ENCODE measurements at regions not wholly inside any gene's neighbourhood (a gene's known extent, or its start where the extent isn't known, plus 50 kb on each side); places are given as distances from the start of the nearest gene placed in this dataset.

DNA sequence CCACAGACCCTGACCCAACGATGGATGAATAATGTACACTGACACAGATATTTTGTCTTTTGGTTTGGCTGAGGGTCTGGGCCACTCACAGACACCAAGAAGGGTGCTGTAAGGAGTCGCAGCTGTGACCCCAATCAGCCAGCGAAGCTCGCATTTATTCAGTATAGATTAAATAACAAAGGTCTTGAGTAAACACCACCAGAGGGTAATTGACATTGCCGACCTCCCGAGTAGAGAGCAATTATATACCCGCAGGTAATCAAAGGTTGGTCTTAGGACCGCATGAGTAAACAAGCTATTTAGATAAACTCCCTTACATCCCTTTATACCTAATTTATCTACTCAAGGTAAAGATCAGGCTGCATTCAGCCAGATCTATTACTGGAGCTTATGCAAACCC lies 297.1 kb downstream of the ADAM29 start:
- H3K4me3 ChIP-seq (ENCODE audit: control insufficient read depth, low read depth, low read length) = no peak overlapping the region
- TF ChIP-seq, protein P1, sequence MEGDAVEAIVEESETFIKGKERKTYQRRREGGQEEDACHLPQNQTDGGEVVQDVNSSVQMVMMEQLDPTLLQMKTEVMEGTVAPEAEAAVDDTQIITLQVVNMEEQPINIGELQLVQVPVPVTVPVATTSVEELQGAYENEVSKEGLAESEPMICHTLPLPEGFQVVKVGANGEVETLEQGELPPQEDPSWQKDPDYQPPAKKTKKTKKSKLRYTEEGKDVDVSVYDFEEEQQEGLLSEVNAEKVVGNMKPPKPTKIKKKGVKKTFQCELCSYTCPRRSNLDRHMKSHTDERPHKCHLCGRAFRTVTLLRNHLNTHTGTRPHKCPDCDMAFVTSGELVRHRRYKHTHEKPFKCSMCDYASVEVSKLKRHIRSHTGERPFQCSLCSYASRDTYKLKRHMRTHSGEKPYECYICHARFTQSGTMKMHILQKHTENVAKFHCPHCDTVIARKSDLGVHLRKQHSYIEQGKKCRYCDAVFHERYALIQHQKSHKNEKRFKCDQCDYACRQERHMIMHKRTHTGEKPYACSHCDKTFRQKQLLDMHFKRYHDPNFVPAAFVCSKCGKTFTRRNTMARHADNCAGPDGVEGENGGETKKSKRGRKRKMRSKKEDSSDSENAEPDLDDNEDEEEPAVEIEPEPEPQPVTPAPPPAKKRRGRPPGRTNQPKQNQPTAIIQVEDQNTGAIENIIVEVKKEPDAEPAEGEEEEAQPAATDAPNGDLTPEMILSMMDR (conservative IDR thresholded peaks at IDR 0.05; ENCODE audit: control insufficient read depth, insufficient read depth, low read depth, low read length) = no peak
- no peak for DNase-seq (ENCODE audit: low read depth)

DNA sequence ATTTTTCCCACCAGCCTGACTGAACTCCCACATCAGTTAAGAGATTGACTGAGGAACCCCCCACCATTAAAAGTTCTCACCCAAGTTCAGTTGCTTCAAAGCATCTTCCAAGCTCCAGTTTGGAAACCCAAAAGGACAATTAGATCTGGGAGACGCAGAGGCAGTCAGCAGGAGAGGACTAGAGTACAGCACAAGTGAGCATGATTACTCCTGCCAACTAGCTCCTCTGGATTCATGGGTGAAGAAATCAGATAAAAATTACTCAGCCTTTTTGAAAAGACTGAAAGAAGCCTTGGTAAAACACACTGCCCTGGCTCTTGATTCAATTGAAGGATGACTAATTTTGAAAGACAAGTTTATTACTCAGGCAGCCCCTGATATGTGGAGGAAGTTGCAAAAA lies 297.5 kb downstream of the ADAM29 start:
- DNase-seq (ENCODE audit: low read depth) = no peak
- H3K4me3 ChIP-seq (ENCODE audit: control insufficient read depth, low read depth, low read length) = no peak overlapping the region
- TF ChIP-seq, protein P1 (conservative IDR thresholded peaks at IDR 0.05; ENCODE audit: control insufficient read depth, insufficient read depth, low read depth, low read length) = no peak

DNA sequence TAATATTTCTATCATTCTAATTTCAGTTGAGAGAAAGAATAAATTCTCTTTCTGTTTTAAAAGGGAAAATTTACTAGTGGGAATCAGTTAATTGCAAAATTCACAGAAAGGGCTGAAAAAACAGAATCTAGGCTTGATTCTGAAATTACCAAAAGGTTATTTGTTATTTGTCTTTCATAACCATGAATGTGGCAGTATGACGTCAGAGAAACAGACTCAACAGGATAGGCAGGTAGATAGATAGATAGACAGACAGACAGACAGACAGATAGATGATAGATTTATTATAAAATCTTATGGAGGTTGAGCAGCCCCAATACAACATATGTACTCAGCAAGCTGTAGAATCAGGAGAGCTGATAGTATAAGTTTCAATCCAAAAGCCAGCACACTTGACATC lies 311.0 kb downstream of the ADAM29 start:
- no peak overlapping the region for H3K4me3 ChIP-seq (ENCODE audit: control insufficient read depth, low read depth, low read length)
- TF ChIP-seq, protein P1 (conservative IDR thresholded peaks at IDR 0.05; ENCODE audit: control insufficient read depth, insufficient read depth, low read depth, low read length) = no peak
- no peak for DNase-seq (ENCODE audit: low read depth)

DNA sequence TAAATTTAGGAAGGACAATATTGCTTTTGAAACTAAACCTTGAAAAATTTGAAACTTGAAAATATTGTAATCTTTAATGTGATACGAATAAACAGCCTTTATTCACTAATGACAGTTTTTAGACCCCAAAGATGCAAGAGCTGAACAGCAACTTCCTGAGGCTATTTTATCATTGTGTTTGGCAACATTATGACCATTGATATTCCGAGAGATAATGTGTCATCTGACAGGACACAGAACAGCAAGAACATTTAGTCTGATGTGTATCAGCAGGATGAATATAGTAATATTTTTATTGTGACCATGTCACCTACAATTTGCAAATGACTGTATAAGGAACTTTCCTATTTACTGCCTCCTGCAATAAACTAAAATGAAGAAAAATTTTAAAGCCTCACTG lies 316.0 kb downstream of the ADAM29 start:
- no peak overlapping the region for H3K4me3 ChIP-seq (ENCODE audit: control insufficient read depth, low read depth, low read length)
- DNase-seq (ENCODE audit: low read depth) = no peak
- TF ChIP-seq, protein P1 (conservative IDR thresholded peaks at IDR 0.05; ENCODE audit: control insufficient read depth, insufficient read depth, low read depth, low read length) = no peak

DNA sequence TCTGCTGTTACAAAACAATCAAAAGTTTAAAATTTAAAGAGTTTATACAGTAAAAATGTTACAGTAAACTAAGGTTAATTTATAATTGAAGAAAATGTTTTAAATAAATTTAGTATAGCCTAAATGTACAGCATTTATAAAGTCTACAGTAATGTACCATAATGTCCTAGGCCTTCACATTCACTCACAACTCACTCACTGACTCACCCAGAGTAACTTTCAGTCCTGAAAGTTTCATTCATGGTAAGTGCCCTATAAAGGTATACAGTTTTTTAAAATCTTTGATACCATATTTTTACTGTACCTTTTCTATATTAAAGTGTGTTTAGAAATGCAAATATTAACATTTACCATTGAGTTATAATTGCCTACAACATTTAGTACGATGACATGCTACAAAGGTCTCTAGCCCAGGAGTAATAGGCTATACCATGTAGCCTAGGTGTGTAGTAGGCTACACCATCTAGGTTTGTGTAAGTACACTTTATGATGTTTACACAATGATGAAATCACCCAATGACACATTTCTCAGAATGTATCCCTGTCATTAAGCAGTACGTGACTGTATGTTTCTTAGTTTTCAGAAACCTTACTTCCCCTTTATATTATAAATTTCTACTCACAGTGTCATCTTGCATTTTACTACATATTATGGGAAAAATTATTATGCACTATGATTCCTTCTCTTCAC lies 320.8 kb downstream of the ADAM29 start:
- TF ChIP-seq, protein P1 (conservative IDR thresholded peaks at IDR 0.05; ENCODE audit: control insufficient read depth, insufficient read depth, low read depth, low read length) = no peak
- DNase-seq (ENCODE audit: low read depth) = no peak
- H3K4me3 ChIP-seq (ENCODE audit: control insufficient read depth, low read depth, low read length) = no peak overlapping the region

DNA sequence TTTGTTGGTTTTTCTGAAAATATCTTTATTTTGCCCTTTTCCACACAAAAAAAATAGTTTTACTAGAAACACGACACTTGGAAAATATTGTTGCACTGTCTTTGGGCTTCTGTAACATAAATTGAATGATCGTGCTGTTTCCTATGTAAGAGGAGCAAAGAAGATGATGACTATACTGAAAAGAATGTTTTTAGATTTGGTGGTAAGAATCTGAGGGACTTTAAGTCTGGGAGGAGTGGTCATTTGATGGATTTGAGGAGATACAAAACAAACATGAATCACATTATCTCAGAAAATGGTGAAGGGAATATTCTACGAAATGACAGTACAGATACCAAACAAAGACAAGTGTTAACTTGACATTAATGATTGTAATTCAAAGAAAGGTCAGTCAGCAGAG lies 328.8 kb downstream of the ADAM29 start:
- TF ChIP-seq, protein P1 (conservative IDR thresholded peaks at IDR 0.05; ENCODE audit: control insufficient read depth, insufficient read depth, low read depth, low read length) = no peak
- DNase-seq (ENCODE audit: low read depth) = no peak
- no peak overlapping the region for H3K4me3 ChIP-seq (ENCODE audit: control insufficient read depth, low read depth, low read length)

DNA sequence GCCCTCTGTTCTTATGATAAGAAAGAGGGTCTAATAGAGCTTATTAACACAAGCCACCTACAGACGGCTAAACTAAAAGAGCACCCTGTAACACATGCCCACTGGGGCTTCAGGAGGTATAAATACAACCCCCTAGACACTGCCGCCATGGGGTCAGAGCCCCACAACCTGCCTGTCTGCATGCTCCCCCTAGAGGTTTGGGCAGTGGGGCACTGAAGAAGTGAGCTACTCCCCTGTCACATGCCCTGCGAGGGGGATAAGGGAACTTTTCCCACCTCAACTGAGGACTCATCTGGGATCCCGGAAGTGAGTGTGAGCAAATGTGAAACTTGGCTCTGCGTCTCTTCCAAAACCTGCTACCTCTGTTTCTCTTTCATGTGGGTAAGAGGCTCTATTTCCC lies 334.5 kb downstream of the ADAM29 start:
- TF ChIP-seq, protein P1 (conservative IDR thresholded peaks at IDR 0.05; ENCODE audit: control insufficient read depth, insufficient read depth, low read depth, low read length) = no peak
- no peak for DNase-seq (ENCODE audit: low read depth)
- no peak overlapping the region for H3K4me3 ChIP-seq (ENCODE audit: control insufficient read depth, low read depth, low read length)

Measured in fibroblast of mammary gland (primary cell).